GM23248 (cell line): ENCODE measurements at regions not wholly inside any gene's neighbourhood (a gene's known extent, or its start where the extent isn't known, plus 50 kb on each side); places are given as distances from the start of the nearest gene placed in this dataset.

ENCODE experiments used
- DNase-seq: peaks from one replicate; pipeline ENCODE4 v3.0.0-alpha.2; 2015
- H2AFZ ChIP-seq: fragments of 200-600 bp; sonication (generic); 2 replicates; pipeline ENCODE4 v1.6.1; 2016; ENCODE audit warnings: antibody characterized with exemption
- H3F3A ChIP-seq: fragments of 200-600 bp; sonication (generic); 2 replicates; pipeline ENCODE4 v1.6.1; 2016; ENCODE audit warnings: mild to moderate bottlenecking, antibody characterized with exemption, mixed run types; ENCODE audit not compliant: insufficient read depth
- H3K27ac ChIP-seq: fragments of 200-600 bp; sonication (generic); 2 replicates; pipeline ENCODE4 v1.5.1; 2016; ENCODE audit warnings: mild to moderate bottlenecking
- H3K27me3 ChIP-seq: fragments of 200-600 bp; sonication (generic); replicated peaks from 2 replicates; pipeline ENCODE4 v1.6.1; 2016; ENCODE audit warnings: mild to moderate bottlenecking; ENCODE audit not compliant: insufficient read depth
- H3K36me3 ChIP-seq: fragments of 200-600 bp; sonication (generic); 2 replicates; pipeline ENCODE4 v1.6.1; 2016; ENCODE audit warnings: low read depth, mild to moderate bottlenecking
- H3K4me1 ChIP-seq: fragments of 200-600 bp; sonication (generic); 2 replicates; pipeline ENCODE4 v1.6.1; 2016; ENCODE audit warnings: mild to moderate bottlenecking; ENCODE audit not compliant: insufficient read depth
- H3K4me2 ChIP-seq: fragments of 200-600 bp; sonication (generic); one replicate; pipeline ENCODE4 v1.6.1; 2016; ENCODE audit warnings: mild to moderate bottlenecking; ENCODE audit not compliant: unreplicated experiment
- H3K4me3 ChIP-seq: fragments of 200-600 bp; sonication (generic); 2 replicates; pipeline ENCODE4 v1.5.1; 2016; ENCODE audit warnings: mild to moderate bottlenecking
- H3K79me2 ChIP-seq: fragments of 200-600 bp; sonication (generic); 2 replicates; pipeline ENCODE4 v1.6.1; 2016; ENCODE audit warnings: mild to moderate bottlenecking; ENCODE audit not compliant: insufficient read depth
- H3K9ac ChIP-seq: fragments of 200-600 bp; sonication (generic); 2 replicates; pipeline ENCODE4 v1.6.1; 2016; ENCODE audit warnings: mild to moderate bottlenecking
- H3K9me2 ChIP-seq: fragments of 200-600 bp; sonication (generic); 2 replicates; pipeline ENCODE4 v1.6.1; 2016; ENCODE audit warnings: mixed run types, mild to moderate bottlenecking, moderate library complexity; ENCODE audit not compliant: insufficient read depth
- H3K9me3 ChIP-seq: fragments of 200-600 bp; sonication (generic); one replicate; pipeline ENCODE4 v1.6.1; 2017; ENCODE audit warnings: low read depth
- H4K20me1 ChIP-seq: fragments of 200-600 bp; sonication (generic); 2 replicates; pipeline ENCODE4 v1.6.0; 2016; ENCODE audit not compliant: insufficient read depth
- EZH2 ChIP-seq: fragments of 200-600 bp; sonication (generic); IDR thresholded peaks from 2 replicates; pipeline ENCODE4 v1.6.1; 2018; ENCODE audit warnings: antibody characterized with exemption, mild to moderate bottlenecking; ENCODE audit not compliant: insufficient read depth, poor library complexity, severe bottlenecking
- EZH2phosphoT487 ChIP-seq: fragments of 200-600 bp; sonication (generic); IDR thresholded peaks from 2 replicates; pipeline ENCODE4 v1.6.1; 2018; ENCODE audit warnings: antibody characterized with exemption, moderate library complexity, mild to moderate bottlenecking, low read depth; ENCODE audit not compliant: insufficient read depth
- WGBS, 2 experiments: methylation state at CpG; one replicate each; pipeline ENCODE4 v1.1.6; 2015 to 2017; ENCODE audit warnings: low lambda C conversion rate in 2 of 2, low coverage in 1 of 2; ENCODE audit errors: missing lambda C conversion rate in 2 of 2; 5-methylcytosine and 5-hydroxymethylcytosine counted together
- in situ Hi-C: fragments of 300-500 bp; cut with MboI; formaldehyde crosslinking; loops from 2 replicates; pipeline ENCODE4 v1.15.0; 2020

DNA sequence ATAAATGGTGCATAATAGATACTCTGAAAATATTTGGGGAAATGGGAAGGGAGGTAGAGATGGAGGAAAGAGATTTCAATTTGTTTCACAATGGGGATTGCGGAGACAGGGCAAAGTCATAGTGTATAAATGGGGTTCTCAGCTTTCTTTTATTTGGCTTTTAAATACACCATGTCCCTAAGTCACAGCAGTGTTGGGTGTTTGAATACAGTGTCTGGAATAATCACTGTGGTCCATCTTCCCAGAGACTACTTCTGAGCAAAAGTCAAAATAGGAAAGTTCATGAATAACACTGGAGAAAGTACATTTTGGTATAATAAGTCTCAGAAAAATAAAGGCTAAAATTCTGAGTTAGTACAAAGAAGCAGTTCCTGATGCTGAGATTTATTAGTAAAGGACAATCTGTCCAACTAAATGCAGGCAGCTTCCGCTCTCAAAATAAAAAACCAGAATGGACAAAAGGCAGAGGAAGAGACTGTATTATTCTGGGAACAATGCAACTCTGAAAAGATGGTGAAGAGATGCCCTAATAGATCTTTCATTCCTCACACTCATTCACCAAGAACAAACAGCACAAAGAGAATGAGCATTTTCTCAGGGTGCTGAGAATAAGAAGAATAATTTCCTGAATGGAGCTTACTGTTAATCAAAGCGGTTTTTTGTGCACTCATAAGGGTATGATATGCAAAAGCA lies 295.4 kb upstream of the PIK3C3 start:
- in situ Hi-C loops = no loop called here
- TF ChIP-seq EZH2 (no peak), EZH2phosphoT487 (no peak)
- no peaks in the 10 kb centered on the region for H3K9me3 ChIP-seq
- no peaks in the 10 kb centered on the region for H3K36me3 ChIP-seq
- H2AFZ ChIP-seq = no peak overlapping the region
- WGBS, 2 experiments = 20 to 26% methylated on average over 3 of the region's 3 CpGs
- DNase-seq = no peak
- no peaks in the 10 kb centered on the region for H3K27me3 ChIP-seq
- no peak overlapping the region for H3K9ac ChIP-seq
- H3K27ac ChIP-seq = no peak overlapping the region
- H3K4me3 ChIP-seq = no peak overlapping the region
- no peaks in the 10 kb centered on the region for H3K9me2 ChIP-seq
- H3K4me1 ChIP-seq = no peaks in the 10 kb centered on the region
- H3K4me2 ChIP-seq = no peak overlapping the region
- no peaks in the 10 kb centered on the region for H4K20me1 ChIP-seq
- H3K79me2 ChIP-seq = no peaks in the 10 kb centered on the region
- no peaks in the 10 kb centered on the region for H3F3A ChIP-seq

DNA sequence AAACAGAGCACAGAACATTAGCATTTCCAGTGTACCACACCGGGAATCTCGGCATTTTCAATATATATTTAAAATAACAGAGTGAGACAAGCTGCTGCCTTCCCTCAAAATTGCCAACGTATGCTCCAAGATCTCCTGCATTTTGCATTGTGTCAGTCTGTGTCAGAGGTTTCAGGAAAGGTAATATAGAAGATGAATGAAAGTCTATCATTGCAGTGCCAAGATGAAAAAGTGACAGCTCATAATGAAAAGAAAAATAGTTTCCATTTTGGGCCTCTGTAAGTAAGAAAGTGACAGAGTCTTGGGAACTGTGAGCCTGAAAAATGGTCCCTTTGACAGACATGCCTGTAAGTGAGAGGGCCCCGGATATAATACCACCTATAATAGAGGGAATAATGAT lies 297.8 kb upstream of the PIK3C3 start:
- Histone ChIP-seq H3K9me2 (no peaks in the 10 kb centered on the region), H3K9me3 (no peaks in the 10 kb centered on the region), H3K4me1 (no peaks in the 10 kb centered on the region), H3K27me3 (no peaks in the 10 kb centered on the region), H3F3A (no peaks in the 10 kb centered on the region), H2AFZ (no peak overlapping the region), H3K4me3 (no peak overlapping the region), H3K9ac (no peak overlapping the region), H3K36me3 (no peaks in the 10 kb centered on the region), H3K4me2 (no peak overlapping the region), H3K27ac (no peak overlapping the region), H3K79me2 (no peaks in the 10 kb centered on the region), H4K20me1 (no peaks in the 10 kb centered on the region)
- in situ Hi-C loops = no loop called here
- 9 to 11% methylated on average over 4 of the region's 4 CpGs for WGBS, 2 experiments
- TF ChIP-seq EZH2phosphoT487 (no peak), EZH2 (no peak)
- no peak for DNase-seq

GRCh38 chr18:41655074-41655473 lies 300.0 kb upstream of the PIK3C3 start:
- Histone ChIP-seq H3F3A (no peaks in the 10 kb centered on the region), H3K27ac (no peak overlapping the region), H3K4me2 (no peak overlapping the region), H3K9me2 (no peaks in the 10 kb centered on the region), H3K9ac (no peak overlapping the region), H3K36me3 (no peaks in the 10 kb centered on the region), H3K27me3 (no peaks in the 10 kb centered on the region), H4K20me1 (no peaks in the 10 kb centered on the region), H3K4me1 (no peaks in the 10 kb centered on the region), H2AFZ (no peak overlapping the region), H3K4me3 (no peak overlapping the region), H3K79me2 (no peaks in the 10 kb centered on the region), H3K9me3 (no peaks in the 10 kb centered on the region)
- in situ Hi-C loops = no loop called here
- TF ChIP-seq EZH2 (no peak), EZH2phosphoT487 (no peak)
- DNase-seq = no peak
- 52 to 61% methylated on average over 1 of the region's 1 CpG for WGBS, 2 experiments

GRCh38 chr18:41647914-41648313 lies 307.1 kb upstream of the PIK3C3 start:
- in situ Hi-C loops = no loop called here
- WGBS, 2 experiments = 6 to 9% methylated on average over 2 of the region's 2 CpGs

More at GRCh38 chr18:41647914-41648313, 307.1 kb upstream of the PIK3C3 start:
- Histone ChIP-seq H3K36me3 (no peaks in the 10 kb centered on the region), H3K27ac (no peak overlapping the region), H3K27me3 (no peaks in the 10 kb centered on the region), H3F3A (no peaks in the 10 kb centered on the region), H4K20me1 (no peaks in the 10 kb centered on the region), H3K79me2 (no peaks in the 10 kb centered on the region), H3K4me1 (no peaks in the 10 kb centered on the region), H3K4me3 (no peak overlapping the region), H3K4me2 (no peak overlapping the region), H2AFZ (no peak overlapping the region), H3K9ac (no peak overlapping the region), H3K9me2 (no peaks in the 10 kb centered on the region), H3K9me3 (no peaks in the 10 kb centered on the region)
- TF ChIP-seq EZH2 = no peak
- no peak for TF ChIP-seq EZH2phosphoT487
- no peak for DNase-seq
